ENCODE measurements at regions not wholly inside any gene's neighbourhood (a gene's known extent, or its start where the extent isn't known, plus 50 kb on each side); places are given as distances from the start of the nearest gene placed in this dataset.

DNA sequence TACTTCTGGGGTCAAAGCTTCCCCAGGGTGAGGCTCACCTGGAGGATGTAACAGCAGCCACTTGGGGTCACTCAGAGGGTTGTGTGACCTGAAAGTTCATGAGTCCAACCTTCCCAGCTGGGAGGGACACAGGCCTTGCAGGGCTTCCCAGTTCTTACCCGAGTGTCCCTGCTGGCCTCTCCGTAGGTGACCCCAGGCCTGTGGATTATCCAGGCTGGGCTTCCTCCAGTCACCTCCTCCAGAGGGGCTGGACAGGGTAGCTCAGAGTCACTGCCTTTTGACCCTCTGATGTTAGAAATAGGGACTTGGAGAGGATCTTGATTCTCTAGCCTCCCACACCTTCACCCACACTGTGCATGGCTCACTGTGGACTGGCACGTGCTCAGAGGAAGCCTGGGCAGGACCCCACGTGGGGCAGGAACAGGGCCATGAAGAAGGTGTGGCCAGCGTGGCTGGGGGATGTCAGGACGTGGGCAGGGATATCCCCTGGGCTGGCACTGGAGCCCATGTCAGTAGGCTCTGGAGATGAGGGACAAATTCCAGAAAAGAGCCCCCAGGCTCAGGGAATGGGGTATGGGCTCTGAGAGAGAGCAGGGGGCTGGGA lies 131.8 kb downstream of the ACTL8 start:
- intact Hi-C loops (cut with micrococcal nuclease), result no loop called here
- TF ChIP-seq POLR2A (IDR thresholded peaks at IDR 0.05; ENCODE audit: borderline replicate concordance, extremely low read depth, insufficient read depth, insufficient read length) (no peak), EZH2 (IDR thresholded peaks at IDR 0.05) (no peak), SP1 (IDR thresholded peaks at IDR 0.05; ENCODE audit: low read depth) (no peak), JUND (IDR thresholded peaks at IDR 0.05) (no peak), CBX3 (IDR thresholded peaks at IDR 0.05; ENCODE audit: low read depth) (no peak), CEBPB (IDR thresholded peaks at IDR 0.05; ENCODE audit: low read depth) (no peak), EZH2phosphoT487 (IDR thresholded peaks at IDR 0.05; ENCODE audit: borderline replicate concordance) (no peak), ZNF274 (IDR thresholded peaks at IDR 0.05; ENCODE audit: low read depth, low read length) (no peak), YY1 (IDR thresholded peaks at IDR 0.05; ENCODE audit: extremely low read depth, insufficient replicate concordance, low read depth, low read length) (no peak), POLR2AphosphoS5 (IDR thresholded peaks at IDR 0.05; ENCODE audit: low read depth, low read length) (no peak), ELF1 (IDR thresholded peaks at IDR 0.05; ENCODE audit: borderline replicate concordance, low read depth) (no peak), TCF7L2 (IDR thresholded peaks at IDR 0.05; ENCODE audit: borderline replicate concordance, extremely low read depth, insufficient read depth, insufficient read length) (no peak), RAD21 (IDR thresholded peaks at IDR 0.05; ENCODE audit: low read depth) (no peak), SRF (IDR thresholded peaks at IDR 0.05; ENCODE audit: low read depth) (no peak), FOSL1 (IDR thresholded peaks at IDR 0.05; ENCODE audit: low read depth) (no peak)
- TF ChIP-seq, protein P1, sequence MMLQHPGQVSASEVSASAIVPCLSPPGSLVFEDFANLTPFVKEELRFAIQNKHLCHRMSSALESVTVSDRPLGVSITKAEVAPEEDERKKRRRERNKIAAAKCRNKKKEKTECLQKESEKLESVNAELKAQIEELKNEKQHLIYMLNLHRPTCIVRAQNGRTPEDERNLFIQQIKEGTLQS (IDR thresholded peaks at IDR 0.05), result no peak
- TF ChIP-seq, protein P2, sequence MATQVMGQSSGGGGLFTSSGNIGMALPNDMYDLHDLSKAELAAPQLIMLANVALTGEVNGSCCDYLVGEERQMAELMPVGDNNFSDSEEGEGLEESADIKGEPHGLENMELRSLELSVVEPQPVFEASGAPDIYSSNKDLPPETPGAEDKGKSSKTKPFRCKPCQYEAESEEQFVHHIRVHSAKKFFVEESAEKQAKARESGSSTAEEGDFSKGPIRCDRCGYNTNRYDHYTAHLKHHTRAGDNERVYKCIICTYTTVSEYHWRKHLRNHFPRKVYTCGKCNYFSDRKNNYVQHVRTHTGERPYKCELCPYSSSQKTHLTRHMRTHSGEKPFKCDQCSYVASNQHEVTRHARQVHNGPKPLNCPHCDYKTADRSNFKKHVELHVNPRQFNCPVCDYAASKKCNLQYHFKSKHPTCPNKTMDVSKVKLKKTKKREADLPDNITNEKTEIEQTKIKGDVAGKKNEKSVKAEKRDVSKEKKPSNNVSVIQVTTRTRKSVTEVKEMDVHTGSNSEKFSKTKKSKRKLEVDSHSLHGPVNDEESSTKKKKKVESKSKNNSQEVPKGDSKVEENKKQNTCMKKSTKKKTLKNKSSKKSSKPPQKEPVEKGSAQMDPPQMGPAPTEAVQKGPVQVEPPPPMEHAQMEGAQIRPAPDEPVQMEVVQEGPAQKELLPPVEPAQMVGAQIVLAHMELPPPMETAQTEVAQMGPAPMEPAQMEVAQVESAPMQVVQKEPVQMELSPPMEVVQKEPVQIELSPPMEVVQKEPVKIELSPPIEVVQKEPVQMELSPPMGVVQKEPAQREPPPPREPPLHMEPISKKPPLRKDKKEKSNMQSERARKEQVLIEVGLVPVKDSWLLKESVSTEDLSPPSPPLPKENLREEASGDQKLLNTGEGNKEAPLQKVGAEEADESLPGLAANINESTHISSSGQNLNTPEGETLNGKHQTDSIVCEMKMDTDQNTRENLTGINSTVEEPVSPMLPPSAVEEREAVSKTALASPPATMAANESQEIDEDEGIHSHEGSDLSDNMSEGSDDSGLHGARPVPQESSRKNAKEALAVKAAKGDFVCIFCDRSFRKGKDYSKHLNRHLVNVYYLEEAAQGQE (IDR thresholded peaks at IDR 0.05; ENCODE audit: low read depth), result no peak
- TF ChIP-seq, protein P3, sequence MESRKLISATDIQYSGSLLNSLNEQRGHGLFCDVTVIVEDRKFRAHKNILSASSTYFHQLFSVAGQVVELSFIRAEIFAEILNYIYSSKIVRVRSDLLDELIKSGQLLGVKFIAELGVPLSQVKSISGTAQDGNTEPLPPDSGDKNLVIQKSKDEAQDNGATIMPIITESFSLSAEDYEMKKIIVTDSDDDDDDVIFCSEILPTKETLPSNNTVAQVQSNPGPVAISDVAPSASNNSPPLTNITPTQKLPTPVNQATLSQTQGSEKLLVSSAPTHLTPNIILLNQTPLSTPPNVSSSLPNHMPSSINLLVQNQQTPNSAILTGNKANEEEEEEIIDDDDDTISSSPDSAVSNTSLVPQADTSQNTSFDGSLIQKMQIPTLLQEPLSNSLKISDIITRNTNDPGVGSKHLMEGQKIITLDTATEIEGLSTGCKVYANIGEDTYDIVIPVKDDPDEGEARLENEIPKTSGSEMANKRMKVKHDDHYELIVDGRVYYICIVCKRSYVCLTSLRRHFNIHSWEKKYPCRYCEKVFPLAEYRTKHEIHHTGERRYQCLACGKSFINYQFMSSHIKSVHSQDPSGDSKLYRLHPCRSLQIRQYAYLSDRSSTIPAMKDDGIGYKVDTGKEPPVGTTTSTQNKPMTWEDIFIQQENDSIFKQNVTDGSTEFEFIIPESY (IDR thresholded peaks at IDR 0.05; ENCODE audit: extremely low read depth, insufficient replicate concordance, low read length), result no peak
- H3K9me2 ChIP-seq (ENCODE audit: insufficient read depth), result no peaks in the 10 kb centered on the region
- H3K9me3 ChIP-seq (ENCODE audit: control insufficient read depth in 1 of 2, insufficient read depth in 1 of 2, low read depth in 1 of 2, low read length in 2 of 2), result no peaks in the 10 kb centered on the region
- DNase-seq (ENCODE audit: low read depth, low spot score) (no peak), ATAC-seq (no peak)
- ChIA-PET POLR2A (no interaction called here), RAD21 (ENCODE audit: low non-redundant PET in 1 of 2, low total read pairs in 2 of 2, uncharacterized antibody in 2 of 2, unreplicated experiment in 2 of 2) (no interaction called here), CTCF (no interaction called here)
- no peak overlapping the region for H3K4me3 ChIP-seq (replicated peaks in 1 of 2; ENCODE audit: low read depth in 1 of 2, low read length in 2 of 2)
- no peaks in the 10 kb centered on the region for H3K36me3 ChIP-seq (ENCODE audit: control insufficient read depth in 1 of 2, insufficient read depth in 2 of 2, low read length in 2 of 2)
- no peak overlapping the region for H3K9ac ChIP-seq (ENCODE audit: low read length)
- H3K4me2 ChIP-seq (ENCODE audit: low read length), result no peak overlapping the region
- H3K79me2 ChIP-seq (ENCODE audit: insufficient read depth, low read length), result no peaks in the 10 kb centered on the region
- H3K27me3 ChIP-seq (ENCODE audit: insufficient read depth, low read length), result peaks cover 32% of the 10 kb centered on the region
- no peak overlapping the region for H2AFZ ChIP-seq (ENCODE audit: low read depth, low read length, poor library complexity, severe bottlenecking)
- H3K27ac ChIP-seq (ENCODE audit: low read depth, low read length), result no peak overlapping the region
- no peaks in the 10 kb centered on the region for H4K20me1 ChIP-seq (ENCODE audit: insufficient read depth)
- H3K4me1 ChIP-seq (ENCODE audit: control insufficient read depth in 1 of 2, insufficient read depth in 2 of 2, low read length in 2 of 2), result no peaks in the 10 kb centered on the region
- BruUV-seq (replicated peaks), result no TSS peak

Measured in HCT116 (cell line).